RWPE1 (cell line): ENCODE measurements at regions not wholly inside any gene's neighbourhood (a gene's known extent, or its start where the extent isn't known, plus 50 kb on each side); places are given as distances from the start of the nearest gene placed in this dataset.

Experiments
- CTCF ChIA-PET: fragments of 350-600 bp; sonication (Branson Sonifier 250); formaldehyde crosslinking; extraction: SDS; loops from one replicate; lab custom pipeline; 2021; lab: Yijun Ruan, JAX
- POLR2A ChIA-PET: fragments of 400-600 bp; formaldehyde crosslinking; extraction: SDS; loops from one replicate; lab custom pipeline; 2020; ENCODE audit warnings: antibody characterized with exemption; ENCODE audit not compliant: low non-redundant PET; lab: Yijun Ruan, JAX
- DNase-seq: peaks from one replicate; pipeline ENCODE4 v3.0.0; 2012; ENCODE audit warnings: low spot score
- H3K27ac ChIP-seq: fragments of 450-650 bp; 2 replicates; pipeline ENCODE4 v1.5.1; 2017
- TF ChIP-seq, protein P1 (sequence below): fragments of 450-650 bp; conservative IDR thresholded peaks from 2 replicates; pipeline ENCODE4 v1.5.1; 2017; ENCODE audit warnings: low read depth, mild to moderate bottlenecking

DNA sequence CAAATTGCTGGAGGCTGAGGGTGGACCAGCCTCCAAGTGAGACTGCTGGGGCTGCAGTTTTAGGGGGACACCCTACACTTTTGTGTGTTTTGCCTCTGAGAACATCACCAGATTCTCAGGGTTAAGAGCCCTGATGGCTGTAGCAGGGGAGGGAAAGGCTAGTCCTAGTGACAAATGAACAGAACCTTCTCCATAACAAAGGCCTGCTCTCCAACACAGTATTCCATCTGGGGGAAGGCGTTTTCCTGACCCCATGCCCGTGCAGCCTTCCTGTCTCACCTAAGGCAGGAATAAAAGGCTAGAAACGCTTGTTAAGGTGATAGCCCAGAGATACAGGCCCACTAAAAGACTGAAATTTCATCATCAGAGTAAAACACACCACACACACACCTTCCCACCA lies 50.2 kb upstream of the NSMCE3 start:
- H3K27ac ChIP-seq, result no peak overlapping the region
- TF ChIP-seq, protein P1, sequence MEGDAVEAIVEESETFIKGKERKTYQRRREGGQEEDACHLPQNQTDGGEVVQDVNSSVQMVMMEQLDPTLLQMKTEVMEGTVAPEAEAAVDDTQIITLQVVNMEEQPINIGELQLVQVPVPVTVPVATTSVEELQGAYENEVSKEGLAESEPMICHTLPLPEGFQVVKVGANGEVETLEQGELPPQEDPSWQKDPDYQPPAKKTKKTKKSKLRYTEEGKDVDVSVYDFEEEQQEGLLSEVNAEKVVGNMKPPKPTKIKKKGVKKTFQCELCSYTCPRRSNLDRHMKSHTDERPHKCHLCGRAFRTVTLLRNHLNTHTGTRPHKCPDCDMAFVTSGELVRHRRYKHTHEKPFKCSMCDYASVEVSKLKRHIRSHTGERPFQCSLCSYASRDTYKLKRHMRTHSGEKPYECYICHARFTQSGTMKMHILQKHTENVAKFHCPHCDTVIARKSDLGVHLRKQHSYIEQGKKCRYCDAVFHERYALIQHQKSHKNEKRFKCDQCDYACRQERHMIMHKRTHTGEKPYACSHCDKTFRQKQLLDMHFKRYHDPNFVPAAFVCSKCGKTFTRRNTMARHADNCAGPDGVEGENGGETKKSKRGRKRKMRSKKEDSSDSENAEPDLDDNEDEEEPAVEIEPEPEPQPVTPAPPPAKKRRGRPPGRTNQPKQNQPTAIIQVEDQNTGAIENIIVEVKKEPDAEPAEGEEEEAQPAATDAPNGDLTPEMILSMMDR, result no peak
- CTCF ChIA-PET, result no interaction called here
- no peak for DNase-seq
- POLR2A ChIA-PET, result no interaction called here
